ENCODE measurements at regions not wholly inside any gene's neighbourhood (a gene's known extent, or its start where the extent isn't known, plus 50 kb on each side); places are given as distances from the start of the nearest gene placed in this dataset.

- TF ChIP-seq MAFK (IDR thresholded peaks at IDR 0.05; ENCODE audit: low read depth, low read length) (no peak), MXI1 (IDR thresholded peaks at IDR 0.05; ENCODE audit: borderline replicate concordance, low read depth, low read length) (no peak), CHD1 (IDR thresholded peaks at IDR 0.05; ENCODE audit: low read depth, low read length) (no peak), CEBPB (IDR thresholded peaks at IDR 0.05; ENCODE audit: low read depth, low read length) (no peak), RFX5 (IDR thresholded peaks at IDR 0.05; ENCODE audit: low read depth, low read length) (no peak)
- Histone ChIP-seq H4K20me1 (ENCODE audit: insufficient read depth, low read length) (no peaks in the 10 kb centered on the region), H3K27ac (ENCODE audit: insufficient read depth, low read length) (no peak overlapping the region), H2BK5ac (ENCODE audit: low read depth, low read length, poor library complexity, severe bottlenecking) (no peak overlapping the region), H2BK120ac (ENCODE audit: low read depth, low read length) (no peak overlapping the region), H3K4me2 (ENCODE audit: low read depth, low read length) (no peak overlapping the region), H3K9me3 (ENCODE audit: control insufficient read depth, insufficient read depth, low read length) (peaks cover 10% of the 10 kb centered on the region), H2AFZ (replicated peaks; ENCODE audit: low read length, poor library complexity) (no peak overlapping the region), H3K4ac (ENCODE audit: low read depth, low read length) (no peak overlapping the region), H4K8ac (ENCODE audit: low read depth in 2 of 2, low read length in 2 of 2) (no peak overlapping the region), H2AK9ac (replicated peaks; ENCODE audit: low read depth, low read length, poor library complexity) (no peak overlapping the region), H2BK20ac (ENCODE audit: low read depth, low read length) (no peak overlapping the region), H3K79me1 (ENCODE audit: low read depth in 1 of 2, low read length in 2 of 2) (no peaks in the 10 kb centered on the region), H3K4me3 (ENCODE audit: insufficient read depth, low read depth, low read length) (no peak overlapping the region), H2BK15ac (ENCODE audit: low read depth, low read length) (no peak overlapping the region), H4K91ac (ENCODE audit: insufficient read depth, low read depth, low read length) (no peak overlapping the region), H3K27me3 (ENCODE audit: control insufficient read depth, insufficient read depth, low read length) (no peaks in the 10 kb centered on the region), H3K9ac (ENCODE audit: low read depth, low read length) (no peak overlapping the region), H3K36me3 (ENCODE audit: control insufficient read depth, insufficient read depth, low read length) (no peaks in the 10 kb centered on the region), H3K23ac (ENCODE audit: low read depth, low read length) (no peak overlapping the region), H3K14ac (replicated peaks; ENCODE audit: low read depth, low read length) (no peak overlapping the region), H3K4me1 (ENCODE audit: control insufficient read depth, insufficient read depth, low read length) (no peaks in the 10 kb centered on the region), H4K5ac (ENCODE audit: low read depth, low read length) (no peak overlapping the region), H3K56ac (ENCODE audit: extremely low read depth, insufficient read depth, low read length) (no peak overlapping the region), H3K18ac (ENCODE audit: low read depth, low read length) (no peak overlapping the region), H3K9me1 (ENCODE audit: insufficient read depth, low read length) (no peaks in the 10 kb centered on the region), H2AK5ac (ENCODE audit: low read depth, low read length) (no peak overlapping the region)
- DNase-seq (no peak), ATAC-seq (ENCODE audit: low read depth) (no peak)
- no TSS peak for BruUV-seq (replicated peaks)
- ChIA-PET CTCF (no interaction called here), POLR2A (ENCODE audit: unreplicated experiment) (no interaction called here)
- in situ Hi-C loops (cut with MboI; ENCODE audit: low sequenced_read_pairs) (no loop called here), dilution Hi-C loops (cut with HindIII; ENCODE audit: low sequenced_read_pairs, unreplicated experiment) (no loop called here), intact Hi-C loops (cut with micrococcal nuclease) (no loop called here)
Measured at GRCh38 chr4:63578383-63578782, 830.9 kb downstream of the TECRL start.

Data from IMR-90 (cell line).